Activated naive CD4-positive, alpha-beta T cell treated with anti-CD3 and anti-CD28 coated beads for 36 hours (primary cell): ENCODE measurements at regions not wholly inside any gene's neighbourhood (a gene's known extent, or its start where the extent isn't known, plus 50 kb on each side); places are given as distances from the start of the nearest gene placed in this dataset.

Experiments
- CTCF ChIA-PET: fragments of 350-600 bp; sonication (Branson Sonifier 250); formaldehyde crosslinking; loops from one replicate; lab custom pipeline; 2021; ENCODE audit warnings: antibody characterized with exemption; lab: Charles Lee
- DNase-seq: peaks from one replicate; pipeline ENCODE4 v3.0.0-alpha.2; 2020
- H3K27ac Mint-ChIP-seq: one replicate; pipeline ENCODE4 v1.8.0; 2021; ENCODE audit warnings: mild to moderate bottlenecking, mixed read lengths
- H3K27me3 Mint-ChIP-seq: one replicate; pipeline ENCODE4 v1.8.0; 2021; ENCODE audit warnings: low read depth, mixed read lengths
- H3K36me3 Mint-ChIP-seq: one replicate; pipeline ENCODE4 v1.8.0; 2021; ENCODE audit warnings: low read depth, mixed read lengths
- H3K4me1 Mint-ChIP-seq: one replicate; pipeline ENCODE4 v1.8.0; 2021; ENCODE audit warnings: low read depth, mixed read lengths
- H3K4me3 Mint-ChIP-seq: one replicate; pipeline ENCODE4 v1.8.0; 2021; ENCODE audit warnings: mild to moderate bottlenecking, moderate library complexity, mixed read lengths
- H3K9me3 Mint-ChIP-seq: one replicate; pipeline ENCODE4 v1.8.0; 2021; ENCODE audit warnings: mixed read lengths
- intact Hi-C: fragments of 100-400 bp; cut with micrococcal nuclease; formaldehyde crosslinking; loops from one replicate; pipeline ENCODE4 v1.15.1; 2023

DNA sequence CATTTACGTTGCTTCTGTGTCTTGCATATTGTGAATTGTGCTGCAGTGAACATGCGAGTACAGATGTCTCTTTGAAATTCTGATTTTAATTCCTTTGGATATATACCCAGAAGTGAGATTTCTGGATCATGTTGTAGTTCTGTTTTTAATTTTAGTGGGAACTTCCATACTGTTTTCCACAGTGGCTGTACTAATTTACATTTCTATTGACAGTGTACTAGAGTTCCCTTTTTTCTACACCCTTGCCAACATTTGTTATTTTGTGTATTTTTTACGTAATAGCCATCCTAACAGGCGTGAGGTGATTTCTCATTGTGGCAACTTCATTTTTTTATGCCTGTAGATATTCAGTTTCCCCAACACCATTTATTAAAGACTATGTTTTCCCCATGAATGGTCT is 144.7 kb upstream of the INHBA start:
- no peak overlapping the region for H3K27ac Mint-ChIP-seq
- no peak overlapping the region for H3K4me3 Mint-ChIP-seq
- H3K4me1 Mint-ChIP-seq, result peaks cover 12% of the 10 kb centered on the region
- intact Hi-C loops, result loop anchor here (1.0 kb wide), 1 partner anchor 34 kb away; no protein-coding TSS in a partner anchor
- CTCF ChIA-PET, result no interaction called here
- peaks cover 9% of the 10 kb centered on the region for H3K9me3 Mint-ChIP-seq
- no peak for DNase-seq
- peaks cover 6% of the 10 kb centered on the region for H3K27me3 Mint-ChIP-seq
- H3K36me3 Mint-ChIP-seq, result peaks cover 2% of the 10 kb centered on the region

DNA sequence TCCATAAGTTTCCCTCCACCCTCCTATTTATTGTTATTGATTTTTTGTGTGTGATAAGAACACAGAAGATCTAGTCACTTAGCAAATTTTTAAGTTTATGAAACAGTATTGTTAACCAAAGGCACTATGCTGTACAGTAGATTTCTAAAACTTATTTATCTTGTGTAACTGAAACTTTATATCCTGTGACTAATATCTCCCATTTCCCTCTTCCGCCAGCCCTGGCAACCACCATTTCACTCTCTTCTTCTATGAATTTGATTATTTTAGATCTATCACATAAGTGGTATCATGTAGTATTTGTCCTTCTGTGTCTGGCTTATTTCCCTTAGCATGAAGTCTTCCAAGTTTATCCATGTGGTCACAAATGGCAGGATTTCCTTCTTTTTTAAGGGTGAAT is 144.3 kb upstream of the INHBA start:
- CTCF ChIA-PET, result no interaction called here
- Mint-ChIP-seq H3K27me3 (peaks cover 6% of the 10 kb centered on the region), H3K4me1 (peaks cover 12% of the 10 kb centered on the region), H3K9me3 (peaks cover 9% of the 10 kb centered on the region), H3K4me3 (no peak overlapping the region), H3K27ac (no peak overlapping the region), H3K36me3 (peaks cover 2% of the 10 kb centered on the region)
- no peak for DNase-seq
- intact Hi-C loops, result loop anchor here (1.0 kb wide), 1 partner anchor 34 kb away; no protein-coding TSS in a partner anchor

DNA sequence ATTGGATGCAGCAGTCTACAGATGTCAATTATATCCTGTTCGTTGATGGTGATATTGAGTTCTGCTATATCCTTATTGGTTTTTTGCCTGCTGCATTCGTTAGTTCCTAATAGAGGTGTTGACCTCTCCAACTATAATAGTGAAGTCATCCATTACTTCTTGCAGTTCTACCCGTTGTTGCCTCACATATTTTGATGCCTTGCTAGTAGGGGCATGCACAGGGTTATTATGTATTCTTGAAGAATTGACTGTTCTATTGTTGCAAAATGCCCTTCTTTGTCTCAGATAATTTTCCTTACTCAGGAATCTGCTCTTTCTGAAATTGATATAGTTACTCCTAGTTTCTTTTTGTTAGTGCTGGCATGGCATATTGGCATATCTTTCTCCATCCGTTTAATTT is 140.1 kb upstream of the INHBA start:
- no peak overlapping the region for H3K27ac Mint-ChIP-seq
- H3K4me3 Mint-ChIP-seq, result no peak overlapping the region
- CTCF ChIA-PET, result no interaction called here
- DNase-seq, result no peak
- H3K4me1 Mint-ChIP-seq, result peaks cover 10% of the 10 kb centered on the region
- H3K9me3 Mint-ChIP-seq, result peaks cover 5% of the 10 kb centered on the region
- intact Hi-C loops, result loop anchor here (5.0 kb wide), 1 partner anchor 331 kb away; no protein-coding TSS in a partner anchor
- peaks cover 9% of the 10 kb centered on the region for H3K27me3 Mint-ChIP-seq
- peaks cover 2% of the 10 kb centered on the region for H3K36me3 Mint-ChIP-seq

DNA sequence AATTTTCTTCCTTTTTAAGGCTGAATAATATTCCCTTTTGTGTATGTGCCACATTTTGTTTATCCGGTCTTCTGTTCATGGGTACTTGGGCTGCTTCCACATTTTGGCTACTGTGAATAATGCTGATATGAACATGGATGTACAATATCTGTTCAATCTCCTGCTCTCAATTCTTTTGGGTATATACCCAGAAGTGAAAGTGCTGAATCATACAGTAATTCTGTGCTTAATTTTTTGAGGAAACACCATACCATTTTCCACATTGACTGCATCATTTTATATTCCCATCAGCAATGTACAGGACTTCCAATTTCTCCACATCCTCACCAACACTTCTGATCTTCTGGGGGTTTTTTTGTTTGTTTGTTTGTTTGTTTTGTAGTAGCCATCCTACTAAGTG is 135.0 kb upstream of the INHBA start:
- no peak for DNase-seq
- CTCF ChIA-PET, result no interaction called here
- Mint-ChIP-seq H3K4me1 (no peaks in the 10 kb centered on the region), H3K27me3 (peaks cover 3% of the 10 kb centered on the region), H3K36me3 (no peaks in the 10 kb centered on the region), H3K27ac (no peak overlapping the region), H3K4me3 (no peak overlapping the region), H3K9me3 (peaks cover 2% of the 10 kb centered on the region)
- intact Hi-C loops, result no loop called here

DNA sequence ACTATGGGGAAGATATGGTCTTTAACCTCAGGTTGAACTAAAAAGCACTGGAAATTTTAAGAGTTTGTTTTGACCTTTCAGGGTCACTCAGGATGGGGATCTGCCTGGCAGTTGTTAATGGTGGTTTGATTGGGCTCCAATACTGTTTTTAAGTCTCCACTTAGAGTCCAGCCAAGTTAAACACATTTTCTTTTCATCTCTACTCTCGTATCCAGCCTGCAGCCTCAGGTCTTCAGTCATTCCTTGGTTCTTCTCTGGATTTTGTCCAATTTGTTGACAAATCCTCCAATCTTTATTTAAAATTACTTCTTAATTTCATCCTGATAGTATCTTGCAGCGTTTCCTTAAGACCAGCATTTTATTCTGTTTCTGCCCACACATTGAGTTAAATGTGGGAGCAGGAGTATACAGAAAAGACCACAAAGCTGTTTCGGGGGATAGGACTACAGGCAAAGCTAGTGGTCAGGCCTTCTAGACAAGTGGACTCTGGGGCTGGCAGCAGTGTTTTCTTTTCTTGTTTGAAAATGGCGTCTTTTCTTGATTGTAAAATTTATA is 133.2 kb upstream of the INHBA start:
- Mint-ChIP-seq H3K27me3 (no peaks in the 10 kb centered on the region), H3K9me3 (peaks cover 12% of the 10 kb centered on the region), H3K4me3 (no peak overlapping the region), H3K36me3 (no peaks in the 10 kb centered on the region), H3K27ac (no peak overlapping the region), H3K4me1 (peaks cover 2% of the 10 kb centered on the region)
- no peak for DNase-seq
- intact Hi-C loops, result no loop called here
- CTCF ChIA-PET, result no interaction called here

DNA sequence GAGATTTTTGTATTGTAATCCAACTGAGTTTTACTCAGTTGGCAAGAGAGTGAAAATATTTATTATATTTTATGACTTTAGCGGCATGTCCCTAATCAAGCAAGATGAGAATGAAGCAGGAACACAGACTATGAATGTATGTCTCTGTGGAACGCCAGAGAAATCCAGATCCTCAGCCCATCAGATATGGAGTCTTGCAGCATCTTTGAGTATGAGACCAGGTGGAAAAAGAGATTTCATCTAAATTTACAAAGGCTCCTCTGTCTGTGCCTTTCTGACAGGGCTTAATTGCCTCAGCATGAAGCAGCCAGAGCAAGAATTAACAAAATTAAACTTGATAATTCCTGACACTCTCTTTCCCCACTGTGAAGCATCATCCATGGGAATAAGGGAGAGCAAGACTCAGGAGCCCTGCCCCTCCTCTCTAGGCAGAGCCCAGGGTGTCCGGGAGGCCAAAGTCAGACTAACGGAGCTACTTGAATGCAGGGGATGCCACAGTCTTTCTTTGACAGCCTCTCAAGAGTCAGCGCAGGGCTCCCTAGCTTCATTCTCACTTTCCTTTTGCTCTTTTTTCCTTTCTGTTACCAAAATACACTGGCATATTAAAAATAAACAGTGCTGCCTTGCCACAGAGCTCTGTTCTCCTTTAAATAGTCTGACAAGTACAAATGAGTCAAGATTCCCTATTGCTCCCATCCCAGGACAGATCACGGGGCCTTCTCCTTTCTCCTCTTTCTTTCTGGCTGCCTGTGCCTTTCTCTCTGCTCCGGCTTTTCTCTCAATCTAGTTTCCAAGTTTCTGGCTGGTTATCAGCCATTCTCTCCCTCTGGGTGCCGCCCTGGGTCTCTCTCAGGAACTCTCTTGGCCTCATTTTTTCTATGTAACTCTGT is 132.2 kb upstream of the INHBA start:
- CTCF ChIA-PET, result no interaction called here
- Mint-ChIP-seq H3K4me3 (no peak overlapping the region), H3K9me3 (peaks cover 19% of the 10 kb centered on the region), H3K27ac (no peak overlapping the region), H3K4me1 (peaks cover 2% of the 10 kb centered on the region), H3K27me3 (no peaks in the 10 kb centered on the region), H3K36me3 (no peaks in the 10 kb centered on the region)
- no peak for DNase-seq
- intact Hi-C loops, result no loop called here

DNA sequence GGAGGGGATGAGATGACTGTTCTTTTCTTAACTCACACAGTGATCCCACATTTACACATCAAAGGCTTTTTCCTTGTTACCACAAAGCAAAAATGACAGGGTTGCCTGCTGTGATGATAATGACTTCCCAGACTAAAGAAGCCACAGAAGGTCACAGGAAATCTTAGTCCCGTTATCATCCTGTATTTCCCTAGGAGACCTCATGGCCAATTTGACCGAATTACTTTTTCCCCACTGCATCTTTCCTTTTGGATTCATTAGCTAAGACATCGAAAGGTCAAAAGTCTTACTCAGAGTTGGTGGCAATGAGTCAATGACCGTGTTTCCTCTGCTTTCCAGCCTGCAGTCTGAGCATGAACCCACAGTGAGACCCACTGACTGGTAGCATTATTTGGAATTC is 130.1 kb upstream of the INHBA start:
- DNase-seq, result no peak
- Mint-ChIP-seq H3K4me3 (no peak overlapping the region), H3K36me3 (no peaks in the 10 kb centered on the region), H3K27ac (no peak overlapping the region), H3K4me1 (peaks cover 2% of the 10 kb centered on the region), H3K9me3 (peaks cover 17% of the 10 kb centered on the region), H3K27me3 (peaks cover 9% of the 10 kb centered on the region)
- CTCF ChIA-PET, result interaction anchor here (0.6 kb wide), 1 partner anchor 44 kb away, joined by 3 read pairs; no protein-coding TSS in a partner anchor
- intact Hi-C loops, result no loop called here

DNA sequence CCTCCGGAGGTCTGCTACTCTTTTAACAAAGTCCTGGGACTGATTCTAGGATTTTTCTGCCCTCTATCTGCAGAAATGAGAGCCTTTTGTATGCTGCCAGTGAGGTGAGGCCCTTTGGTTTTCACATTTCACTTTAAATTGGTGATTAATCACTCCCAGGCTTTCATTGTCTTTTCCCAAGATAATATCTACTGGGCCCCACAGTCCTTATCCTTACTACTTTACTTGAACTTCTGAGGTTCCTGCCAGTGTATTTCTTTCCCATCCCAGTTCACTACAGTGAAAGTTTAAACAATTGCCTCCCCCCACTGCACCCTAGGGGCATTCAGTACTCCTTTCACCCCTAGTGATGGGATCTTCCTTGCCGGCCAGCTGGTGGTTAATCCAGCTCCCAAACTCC is 127.4 kb upstream of the INHBA start:
- no peak for DNase-seq
- intact Hi-C loops, result no loop called here
- Mint-ChIP-seq H3K4me1 (peaks cover 2% of the 10 kb centered on the region), H3K36me3 (no peaks in the 10 kb centered on the region), H3K27ac (no peak overlapping the region), H3K4me3 (no peak overlapping the region), H3K9me3 (peaks cover 17% of the 10 kb centered on the region), H3K27me3 (peaks cover 12% of the 10 kb centered on the region)
- CTCF ChIA-PET, result interaction anchor here (2.0 kb wide), 1 partner anchor 110 kb away, joined by 4 read pairs; no protein-coding TSS in a partner anchor

DNA sequence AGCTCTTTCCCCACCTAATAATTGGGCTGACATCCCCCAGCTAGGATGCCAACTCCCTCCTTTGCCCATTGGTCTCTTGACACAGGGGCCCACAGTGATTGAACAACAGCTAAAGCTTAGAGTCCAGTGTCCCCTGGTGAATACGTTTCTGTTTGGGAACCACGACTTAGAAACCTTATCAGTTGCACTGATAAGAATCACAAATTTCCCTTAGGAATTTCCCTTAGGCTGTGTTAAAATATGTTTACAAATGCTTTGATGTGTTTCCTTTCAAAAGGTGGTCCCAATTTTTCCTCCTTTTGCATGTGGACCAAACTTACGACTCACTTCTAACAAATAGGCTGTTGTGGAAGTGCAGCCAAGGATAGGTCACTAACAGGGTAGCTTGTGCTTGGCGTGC is 126.0 kb upstream of the INHBA start:
- H3K36me3 Mint-ChIP-seq, result no peaks in the 10 kb centered on the region
- intact Hi-C loops, result no loop called here
- no peak overlapping the region for H3K27ac Mint-ChIP-seq
- peaks cover 12% of the 10 kb centered on the region for H3K27me3 Mint-ChIP-seq
- no peak overlapping the region for H3K4me3 Mint-ChIP-seq
- H3K9me3 Mint-ChIP-seq, result peaks cover 17% of the 10 kb centered on the region
- H3K4me1 Mint-ChIP-seq, result peaks cover 2% of the 10 kb centered on the region
- CTCF ChIA-PET, result no interaction called here
- DNase-seq, result no peak

DNA sequence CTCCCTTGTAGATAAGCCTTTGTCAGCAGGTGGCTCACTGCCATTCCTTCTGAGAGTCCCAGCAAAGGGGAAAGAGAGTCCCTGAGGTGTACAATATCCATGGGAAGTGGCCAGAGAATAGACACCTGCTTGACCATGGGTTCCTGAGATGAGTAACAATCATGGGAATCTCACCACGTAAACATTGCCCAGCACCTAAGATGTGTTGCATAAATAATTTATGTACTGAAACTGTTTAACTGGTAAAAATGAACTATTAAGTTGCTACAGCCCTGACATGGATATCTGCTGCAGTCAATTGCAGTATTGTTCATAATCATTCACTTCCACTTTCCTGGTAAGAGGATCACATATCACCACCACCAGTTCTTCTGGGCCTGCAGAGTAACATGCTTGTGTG is 123.8 kb upstream of the INHBA start:
- Mint-ChIP-seq H3K27ac (no peak overlapping the region), H3K27me3 (peaks cover 19% of the 10 kb centered on the region), H3K9me3 (peaks cover 10% of the 10 kb centered on the region), H3K4me3 (no peak overlapping the region), H3K4me1 (peaks cover 5% of the 10 kb centered on the region), H3K36me3 (no peaks in the 10 kb centered on the region)
- DNase-seq, result no peak
- CTCF ChIA-PET, result no interaction called here
- intact Hi-C loops, result no loop called here

DNA sequence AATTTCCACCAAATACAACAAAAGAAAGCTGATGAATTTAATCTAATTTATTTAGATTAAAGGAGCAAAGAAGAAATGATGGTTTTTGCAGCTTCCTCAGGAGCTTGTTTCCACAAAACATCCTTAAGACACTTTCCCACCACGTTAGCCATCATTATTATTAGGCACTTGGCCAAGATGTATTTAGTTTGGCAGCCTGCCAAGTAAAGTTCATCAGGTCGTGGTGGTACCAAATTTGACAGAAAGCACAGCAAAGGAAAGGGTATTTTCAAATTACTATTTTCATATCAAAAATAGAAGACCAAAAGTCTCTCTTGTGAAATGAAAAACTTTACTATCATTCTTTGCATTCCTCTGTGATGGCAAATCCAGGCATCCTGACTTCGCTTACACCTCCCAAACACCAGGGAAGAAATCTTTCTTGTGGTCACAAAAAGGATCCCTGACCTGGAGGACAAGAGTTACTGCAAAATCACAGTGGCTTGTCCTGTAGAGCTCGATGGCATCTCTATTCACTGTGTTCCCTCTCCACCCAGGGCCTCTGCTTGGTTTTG is 123.1 kb upstream of the INHBA start:
- H3K27me3 Mint-ChIP-seq, result peaks cover 23% of the 10 kb centered on the region
- no peaks in the 10 kb centered on the region for H3K36me3 Mint-ChIP-seq
- no peak overlapping the region for H3K27ac Mint-ChIP-seq
- H3K9me3 Mint-ChIP-seq, result peaks cover 6% of the 10 kb centered on the region
- CTCF ChIA-PET, result no interaction called here
- H3K4me3 Mint-ChIP-seq, result no peak overlapping the region
- DNase-seq, result no peak
- H3K4me1 Mint-ChIP-seq, result peaks cover 3% of the 10 kb centered on the region
- intact Hi-C loops, result no loop called here

DNA sequence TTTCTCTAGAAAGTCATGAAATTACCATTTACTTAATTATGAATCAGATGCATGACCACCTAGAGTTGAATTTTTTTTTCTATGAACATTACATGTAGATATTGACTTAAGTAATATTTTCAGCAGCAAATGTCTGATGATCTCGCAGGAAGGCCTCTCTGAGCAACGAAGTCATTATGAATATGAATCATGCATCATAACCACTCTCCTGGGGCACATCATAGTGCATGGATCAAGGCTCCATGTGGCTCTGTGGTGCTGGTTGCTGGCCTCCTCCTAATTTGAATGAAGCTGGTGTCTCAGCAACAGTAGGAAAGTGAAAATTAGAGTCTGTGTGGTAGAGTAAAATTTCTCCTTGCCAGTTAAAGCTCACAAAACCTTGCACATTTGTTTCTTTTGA is 121.4 kb upstream of the INHBA start:
- Mint-ChIP-seq H3K27ac (no peak overlapping the region), H3K4me3 (no peak overlapping the region), H3K4me1 (peaks cover 3% of the 10 kb centered on the region), H3K36me3 (no peaks in the 10 kb centered on the region), H3K9me3 (peaks cover 2% of the 10 kb centered on the region), H3K27me3 (peaks cover 21% of the 10 kb centered on the region)
- DNase-seq, result peak; percentile 11
- CTCF ChIA-PET, result no interaction called here
- intact Hi-C loops, result no loop called here
